HG03565 (cell line): ENCODE measurements at regions not wholly inside any gene's neighbourhood (a gene's known extent, or its start where the extent isn't known, plus 50 kb on each side); places are given as distances from the start of the nearest gene placed in this dataset.
"Not testable (repeated sequence)": the region's sequence is repeated elsewhere in the genome, so short reads cannot be mapped to it uniquely, and the experiment has no call there.

Experiments used
- ATAC-seq: cut with Tn5 transposase; IDR thresholded peaks from one replicate; pipeline ENCODE4 v1.9.1; 2021; ENCODE audit warnings: mild to moderate bottlenecking, moderate library complexity; ENCODE audit not compliant: unreplicated experiment

- no peak for ATAC-seq
Observed at GRCh38 chr11:134662629-134663360, 250.8 kb upstream of the B3GAT1 start.

GRCh38 chr11:134661660-134662059, 249.6 kb upstream of the B3GAT1 start:
- no peak for ATAC-seq

GRCh38 chr11:134660416-134660815, 248.4 kb upstream of the B3GAT1 start:
- no peak for ATAC-seq

- no peak for ATAC-seq
Observed at GRCh38 chr11:134659882-134660281, 247.8 kb upstream of the B3GAT1 start.

GRCh38 chr11:134658481-134659225, 246.6 kb upstream of the B3GAT1 start:
- no peak for ATAC-seq

- ATAC-seq: no peak
Observed at GRCh38 chr11:134657631-134658030, 245.6 kb upstream of the B3GAT1 start.

GRCh38 chr11:134656861-134657540, 245.0 kb upstream of the B3GAT1 start:
- no peak for ATAC-seq

GRCh38 chr11:134656086-134656840, 244.2 kb upstream of the B3GAT1 start:
- not testable (repeated sequence) for ATAC-seq

GRCh38 chr11:134655189-134655989, 243.3 kb upstream of the B3GAT1 start:
- no peak for ATAC-seq

- no peak for ATAC-seq
Observed at GRCh38 chr11:134654161-134654915, 242.3 kb upstream of the B3GAT1 start.

GRCh38 chr11:134652586-134653255, 240.7 kb upstream of the B3GAT1 start:
- no peak for ATAC-seq

GRCh38 chr11:134647066-134647743, 235.2 kb upstream of the B3GAT1 start:
- ATAC-seq: no peak

- no peak for ATAC-seq
Observed at GRCh38 chr11:134646561-134646960, 234.5 kb upstream of the B3GAT1 start.

- no peak for ATAC-seq
Observed at GRCh38 chr11:134645576-134645975, 233.5 kb upstream of the B3GAT1 start.

- no peak for ATAC-seq
Observed at GRCh38 chr11:134644476-134645456, 232.7 kb upstream of the B3GAT1 start.

GRCh38 chr11:134643115-134644012, 231.3 kb upstream of the B3GAT1 start:
- no peak for ATAC-seq
